Stimulated activated naive CD4-positive, alpha-beta T cell (primary cell): ENCODE measurements at regions not wholly inside any gene's neighbourhood (a gene's known extent, or its start where the extent isn't known, plus 50 kb on each side); places are given as distances from the start of the nearest gene placed in this dataset.
"Not testable (repeated sequence)": the region's sequence is repeated elsewhere in the genome, so short reads cannot be mapped to it uniquely, and the experiment has no call there.

Experiments used
- DNase-seq, 6 experiments: peaks; one replicate each; lab custom pipeline; 2025; lab: John Stamatoyannopoulos, UW

- no peak for DNase-seq
Measured at GRCh38 chr20:58040447-58041290, 187.8 kb downstream of the ANKRD60 start.

- DNase-seq, result no peak
Measured at GRCh38 chr20:58039274-58040092, 189.0 kb downstream of the ANKRD60 start.

GRCh38 chr20:58038123-58038654, 190.3 kb downstream of the ANKRD60 start:
- DNase-seq, result no peak

GRCh38 chr20:58037631-58038030, 190.8 kb downstream of the ANKRD60 start:
- no peak for DNase-seq

- no peak for DNase-seq
Measured at GRCh38 chr20:58033026-58033536, 195.4 kb downstream of the ANKRD60 start.

GRCh38 chr20:58032599-58032998, 195.9 kb downstream of the ANKRD60 start:
- no peak for DNase-seq

GRCh38 chr20:58031350-58031749, 197.1 kb downstream of the ANKRD60 start:
- not testable (repeated sequence) for DNase-seq

GRCh38 chr20:58028123-58028522, 200.3 kb downstream of the ANKRD60 start:
- DNase-seq, result no peak

GRCh38 chr20:58026361-58026760, 202.1 kb downstream of the ANKRD60 start:
- no peak for DNase-seq

- no peak for DNase-seq
Measured at GRCh38 chr20:58025233-58025632, 203.2 kb downstream of the ANKRD60 start.

GRCh38 chr20:58024241-58024721, 204.2 kb downstream of the ANKRD60 start:
- DNase-seq, result no peak

GRCh38 chr20:58023781-58024180, 204.7 kb downstream of the ANKRD60 start:
- DNase-seq, result no peak

- DNase-seq, result no peak
Measured at GRCh38 chr20:58023346-58023745, 205.1 kb downstream of the ANKRD60 start.

- no peak for DNase-seq
Measured at GRCh38 chr20:58022711-58023110, 205.7 kb downstream of the ANKRD60 start.

- no peak for DNase-seq
Measured at GRCh38 chr20:58021481-58021880, 207.0 kb downstream of the ANKRD60 start.

- no peak for DNase-seq
Measured at GRCh38 chr20:58020656-58021454, 207.6 kb downstream of the ANKRD60 start.

- DNase-seq, result no peak
Measured at GRCh38 chr20:58019850-58020625, 208.4 kb downstream of the ANKRD60 start.

- no peak for DNase-seq
Measured at GRCh38 chr20:58019027-58019849, 209.2 kb downstream of the ANKRD60 start.

GRCh38 chr20:58018590-58018989, 209.9 kb downstream of the ANKRD60 start:
- DNase-seq, result no peak

GRCh38 chr20:58017970-58018530, 210.4 kb downstream of the ANKRD60 start:
- no peak for DNase-seq
